ENCODE measurements at regions not wholly inside any gene's neighbourhood (a gene's known extent, or its start where the extent isn't known, plus 50 kb on each side); places are given as distances from the start of the nearest gene placed in this dataset.

DNA sequence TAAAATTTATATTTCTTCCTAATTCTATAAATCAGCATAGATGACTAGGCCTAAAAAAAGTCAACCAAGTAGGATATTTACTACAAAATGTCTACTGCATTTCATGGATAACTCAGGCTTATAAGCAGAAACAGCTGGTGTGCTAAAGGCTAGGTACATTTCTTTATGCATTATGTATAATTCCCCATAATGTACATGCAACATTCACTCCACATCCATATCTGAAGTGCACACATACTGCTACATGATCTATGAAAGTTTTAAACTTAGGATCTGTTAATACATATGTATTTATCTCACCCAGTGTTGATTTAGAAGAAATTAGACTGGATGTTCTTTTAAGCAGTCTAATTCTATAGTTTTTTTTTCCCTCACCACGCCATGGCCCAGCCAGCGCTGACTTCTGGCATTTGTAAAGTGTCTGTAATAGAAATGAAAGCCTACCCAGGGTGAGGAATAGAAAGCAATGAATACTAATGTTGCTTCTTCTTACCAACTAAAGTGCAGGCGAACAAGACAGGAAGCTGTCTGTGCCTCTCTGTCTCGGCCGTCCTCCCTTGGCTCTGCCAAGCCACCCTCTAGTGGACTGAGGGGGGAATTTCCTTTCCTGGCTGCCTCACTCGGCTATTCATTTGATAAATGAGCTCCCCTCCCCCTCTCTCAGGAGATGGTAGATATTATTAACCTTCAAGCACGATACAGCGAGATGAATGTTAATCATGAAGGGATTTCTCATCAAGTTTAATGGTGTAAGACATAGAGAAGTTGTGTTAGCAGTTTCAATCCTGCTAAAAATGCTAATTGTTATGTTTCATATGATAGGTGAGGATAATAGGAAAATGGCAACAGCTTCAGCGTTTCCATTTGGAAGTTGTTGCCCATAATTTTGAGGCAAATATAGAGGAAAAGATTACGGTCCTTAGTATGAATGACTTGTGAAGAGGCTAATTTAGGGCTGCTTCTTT is 384.5 kb downstream of the MTX2 start:
- Histone ChIP-seq H3K27me3 (ENCODE audit: control insufficient read depth, insufficient read depth, low read length) (peaks cover 4% of the 10 kb centered on the region), H3K4me3 (ENCODE audit: low read depth, low read length) (no peak overlapping the region), H3K9me3 (ENCODE audit: control insufficient read depth, insufficient read depth, low read length) (no peaks in the 10 kb centered on the region), H3K27ac (ENCODE audit: low read depth, low read length) (no peak overlapping the region)
- CTCF ChIA-PET = interaction anchor here (0.6 to 6.6 kb wide), 40 partner anchors 10 to 1110 kb away, joined by 3 to 184 read pairs (median 4); no protein-coding TSS in a partner anchor
- DNase-seq (ENCODE audit: low read depth, low spot score) = peak; percentile 4
- TF ChIP-seq, protein P1, sequence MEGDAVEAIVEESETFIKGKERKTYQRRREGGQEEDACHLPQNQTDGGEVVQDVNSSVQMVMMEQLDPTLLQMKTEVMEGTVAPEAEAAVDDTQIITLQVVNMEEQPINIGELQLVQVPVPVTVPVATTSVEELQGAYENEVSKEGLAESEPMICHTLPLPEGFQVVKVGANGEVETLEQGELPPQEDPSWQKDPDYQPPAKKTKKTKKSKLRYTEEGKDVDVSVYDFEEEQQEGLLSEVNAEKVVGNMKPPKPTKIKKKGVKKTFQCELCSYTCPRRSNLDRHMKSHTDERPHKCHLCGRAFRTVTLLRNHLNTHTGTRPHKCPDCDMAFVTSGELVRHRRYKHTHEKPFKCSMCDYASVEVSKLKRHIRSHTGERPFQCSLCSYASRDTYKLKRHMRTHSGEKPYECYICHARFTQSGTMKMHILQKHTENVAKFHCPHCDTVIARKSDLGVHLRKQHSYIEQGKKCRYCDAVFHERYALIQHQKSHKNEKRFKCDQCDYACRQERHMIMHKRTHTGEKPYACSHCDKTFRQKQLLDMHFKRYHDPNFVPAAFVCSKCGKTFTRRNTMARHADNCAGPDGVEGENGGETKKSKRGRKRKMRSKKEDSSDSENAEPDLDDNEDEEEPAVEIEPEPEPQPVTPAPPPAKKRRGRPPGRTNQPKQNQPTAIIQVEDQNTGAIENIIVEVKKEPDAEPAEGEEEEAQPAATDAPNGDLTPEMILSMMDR (IDR thresholded peaks at IDR 0.05; ENCODE audit: low read depth, low read length) = peak; percentile 75
- POLR2A ChIA-PET = interaction anchor here (0.6 to 0.7 kb wide), 2 partner anchors 514 to 521 kb away, joined by 3 to 7 read pairs; no protein-coding TSS in a partner anchor

DNA sequence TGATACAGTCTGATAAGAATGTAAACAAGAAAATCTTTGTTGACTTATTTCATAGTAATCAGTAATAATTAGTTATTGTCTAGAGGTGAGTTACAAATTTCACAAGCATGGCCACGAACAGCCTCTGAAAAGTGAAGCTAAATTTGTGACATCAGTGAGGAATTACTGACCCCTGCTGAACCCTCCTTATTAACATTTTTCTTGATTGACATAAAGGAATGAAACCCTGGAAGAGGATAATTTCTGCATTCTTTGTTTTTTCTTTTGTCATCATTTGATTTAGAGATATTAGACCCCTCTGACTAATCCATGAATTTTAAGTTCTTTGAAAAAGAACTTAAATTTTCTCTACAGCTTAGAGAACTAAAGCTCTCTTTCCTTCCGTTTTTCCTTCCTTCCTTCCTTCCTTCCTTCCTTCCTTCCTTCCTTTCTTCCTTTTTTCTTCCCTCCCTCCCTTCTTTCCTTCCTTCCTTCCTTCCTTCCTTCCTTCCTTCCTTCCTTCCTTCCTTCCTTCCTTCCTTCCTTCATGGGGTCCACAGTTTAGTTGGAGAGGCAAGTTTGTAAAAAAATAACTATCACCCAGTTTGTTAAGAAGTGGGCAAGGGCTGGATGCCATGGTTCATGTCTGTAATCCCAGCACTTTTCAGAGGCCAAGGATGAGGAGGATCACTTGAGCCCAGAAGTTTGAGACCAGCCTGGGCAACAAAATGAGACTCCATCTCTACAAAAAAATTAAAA is 387.0 kb downstream of the MTX2 start:
- H3K4me3 ChIP-seq (ENCODE audit: low read depth, low read length) = no peak overlapping the region

DNA sequence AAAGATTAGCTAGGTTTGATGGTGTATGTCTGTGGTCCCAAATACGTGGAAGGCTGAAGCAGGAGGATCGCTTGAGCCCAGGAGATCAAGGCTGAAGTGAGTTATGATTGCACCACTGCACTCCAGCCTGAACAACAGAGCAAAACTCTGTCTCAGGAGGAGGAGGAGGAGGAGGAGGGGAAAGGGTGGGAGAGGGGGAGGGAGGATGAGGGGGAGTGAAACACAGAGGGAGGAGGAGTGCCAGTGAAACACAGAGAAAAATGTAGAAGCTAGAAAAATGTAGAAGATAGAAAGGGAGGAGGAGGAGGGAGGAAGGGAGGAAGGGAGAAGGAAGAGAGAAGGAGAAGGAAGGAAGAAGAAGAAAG is 387.5 kb downstream of the MTX2 start:
- no peak for DNase-seq (ENCODE audit: low read depth, low spot score)
- H3K4me3 ChIP-seq (ENCODE audit: low read depth, low read length) = no peak overlapping the region
- ChIA-PET POLR2A (no interaction called here), CTCF (no interaction called here)
- H3K27me3 ChIP-seq (ENCODE audit: control insufficient read depth, insufficient read depth, low read length) = peaks cover 2% of the 10 kb centered on the region
- no peak overlapping the region for H3K27ac ChIP-seq (ENCODE audit: low read depth, low read length)
- no peaks in the 10 kb centered on the region for H3K9me3 ChIP-seq (ENCODE audit: control insufficient read depth, insufficient read depth, low read length)
- TF ChIP-seq, protein P1 (IDR thresholded peaks at IDR 0.05; ENCODE audit: low read depth, low read length) = no peak

More for the DNA sequence above, 387.0 kb downstream of the MTX2 start:
- H3K9me3 ChIP-seq (ENCODE audit: control insufficient read depth, insufficient read depth, low read length) = no peaks in the 10 kb centered on the region
- ChIA-PET CTCF (interaction anchor here (0.6 to 6.6 kb wide), 4 partner anchors 13 to 517 kb away, joined by 5 to 85 read pairs (median 15); no protein-coding TSS in a partner anchor), POLR2A (no interaction called here)
- H3K27me3 ChIP-seq (ENCODE audit: control insufficient read depth, insufficient read depth, low read length) = peaks cover 2% of the 10 kb centered on the region
- TF ChIP-seq, protein P1 (IDR thresholded peaks at IDR 0.05; ENCODE audit: low read depth, low read length) = no peak
- no peak for DNase-seq (ENCODE audit: low read depth, low spot score)
- H3K27ac ChIP-seq (ENCODE audit: low read depth, low read length) = no peak overlapping the region

DNA sequence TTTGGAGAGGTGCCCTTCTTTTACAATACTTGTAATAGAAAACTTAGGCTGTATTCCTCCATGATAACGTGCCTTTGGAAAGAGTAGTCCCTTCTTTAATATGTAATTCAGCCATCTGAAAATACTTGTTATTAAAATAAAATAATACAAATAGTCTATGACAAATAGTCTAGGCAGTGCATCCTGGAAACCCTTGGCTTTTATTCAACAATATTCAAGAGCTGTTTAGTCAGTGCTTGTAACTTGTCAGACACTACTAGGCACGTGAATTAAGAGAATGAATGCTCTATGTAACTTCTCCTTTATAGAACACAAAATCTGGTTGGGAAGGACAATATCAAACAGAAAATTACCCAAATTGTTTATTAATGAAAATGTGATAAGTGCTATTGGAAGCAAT is 388.2 kb downstream of the MTX2 start:
- TF ChIP-seq, protein P1 (IDR thresholded peaks at IDR 0.05; ENCODE audit: low read depth, low read length) = no peak
- Histone ChIP-seq H3K27ac (ENCODE audit: low read depth, low read length) (no peak overlapping the region), H3K27me3 (ENCODE audit: control insufficient read depth, insufficient read depth, low read length) (peaks cover 6% of the 10 kb centered on the region), H3K9me3 (ENCODE audit: control insufficient read depth, insufficient read depth, low read length) (no peaks in the 10 kb centered on the region), H3K4me3 (ENCODE audit: low read depth, low read length) (no peak overlapping the region)
- CTCF ChIA-PET = interaction anchor here (0.9 kb wide), 1 partner anchor 531 kb away, joined by 4 read pairs; no protein-coding TSS in a partner anchor
- POLR2A ChIA-PET = no interaction called here
- no peak for DNase-seq (ENCODE audit: low read depth, low spot score)

All from AG04450 (cell line).